OCI-LY1 (cell line): ENCODE measurements at regions not wholly inside any gene's neighbourhood (a gene's known extent, or its start where the extent isn't known, plus 50 kb on each side); places are given as distances from the start of the nearest gene placed in this dataset.

ENCODE experiments used
- H2AFZ ChIP-seq: fragments of 200-600 bp; sonication (generic), shearing (Covaris generic); 2 replicates; pipeline ENCODE4 v1.6.0; 2014; ENCODE audit warnings: antibody characterized with exemption, mild to moderate bottlenecking, low read length
- H3F3A ChIP-seq: fragments of 200-600 bp; sonication (generic), shearing (Covaris generic); 2 replicates; pipeline ENCODE4 v1.6.0; 2014; ENCODE audit warnings: mild to moderate bottlenecking, antibody characterized with exemption, low read length, moderate library complexity; ENCODE audit not compliant: insufficient read depth
- H3K27ac ChIP-seq: fragments of 200-600 bp; sonication (generic); 2 replicates; pipeline ENCODE4 v1.5.1; 2014; ENCODE audit warnings: low read length, mixed run types, mild to moderate bottlenecking, low read depth; ENCODE audit not compliant: poor library complexity, severe bottlenecking
- H3K27me3 ChIP-seq: fragments of 200-600 bp; sonication (generic); 2 replicates; pipeline ENCODE4 v1.6.0; 2014; ENCODE audit warnings: antibody characterized with exemption, mild to moderate bottlenecking, low read length, moderate library complexity; ENCODE audit not compliant: insufficient read depth
- H3K36me3 ChIP-seq: fragments of 200-600 bp; sonication (generic); 2 replicates; pipeline ENCODE4 v1.6.1; 2014; ENCODE audit warnings: mild to moderate bottlenecking, antibody characterized with exemption, low read length, moderate library complexity, mixed read lengths; ENCODE audit not compliant: insufficient read depth
- H3K4me1 ChIP-seq: fragments of 200-600 bp; sonication (generic); 2 replicates; pipeline ENCODE4 v1.5.1; 2014; ENCODE audit warnings: mild to moderate bottlenecking, low read length, moderate library complexity; ENCODE audit not compliant: insufficient read depth, severe bottlenecking
- H3K4me2 ChIP-seq: fragments of 200-600 bp; sonication (generic), shearing (Covaris generic); 2 replicates; pipeline ENCODE4 v1.6.1; 2014; ENCODE audit warnings: low read length
- H3K4me3 ChIP-seq: fragments of 200-600 bp; sonication (generic); 2 replicates; pipeline ENCODE4 v1.5.1; 2014; ENCODE audit warnings: low read length, low read depth, mild to moderate bottlenecking, mixed read lengths; ENCODE audit not compliant: poor library complexity, severe bottlenecking
- H3K79me2 ChIP-seq: fragments of 200-600 bp; shearing (Covaris generic); 2 replicates; pipeline ENCODE4 v1.6.1; 2016; ENCODE audit warnings: mixed run types, low read length, mixed read lengths; ENCODE audit not compliant: insufficient read depth
- H3K9ac ChIP-seq: fragments of 200-600 bp; sonication (generic), shearing (Covaris generic); 2 replicates; pipeline ENCODE4 v1.6.1; 2014; ENCODE audit warnings: mild to moderate bottlenecking, low read length, mixed read lengths
- H3K9me2 ChIP-seq: fragments of 200-600 bp; sonication (generic), shearing (Covaris generic); 2 replicates; pipeline ENCODE4 v1.6.1; 2014; ENCODE audit warnings: low read depth, mild to moderate bottlenecking, low read length, mixed read lengths
- H3K9me3 ChIP-seq: fragments of 200-600 bp; shearing (Covaris generic); 2 replicates; pipeline ENCODE4 v1.6.1; 2014; ENCODE audit warnings: low read length, mixed read lengths
- H4K20me1 ChIP-seq: fragments of 200-600 bp; sonication (generic), shearing (Covaris generic); 2 replicates; pipeline ENCODE4 v1.6.0; 2016; ENCODE audit warnings: mild to moderate bottlenecking, low read length; ENCODE audit not compliant: insufficient read depth
- EZH2 ChIP-seq: fragments of 200-600 bp; sonication (generic), shearing (Covaris generic); IDR thresholded peaks from 2 replicates; pipeline ENCODE4 v1.8.0; 2017; ENCODE audit warnings: borderline replicate concordance, mixed run types, mild to moderate bottlenecking, antibody characterized with exemption, low read length, moderate library complexity, mixed read lengths
- TF ChIP-seq, protein P1 (sequence below): fragments of 200-600 bp; sonication (generic), shearing (Covaris generic); IDR thresholded peaks from 2 replicates; pipeline ENCODE4 v1.5.1; 2017; ENCODE audit warnings: mild to moderate bottlenecking, antibody characterized with exemption, low read length, moderate library complexity, mixed read lengths

DNA sequence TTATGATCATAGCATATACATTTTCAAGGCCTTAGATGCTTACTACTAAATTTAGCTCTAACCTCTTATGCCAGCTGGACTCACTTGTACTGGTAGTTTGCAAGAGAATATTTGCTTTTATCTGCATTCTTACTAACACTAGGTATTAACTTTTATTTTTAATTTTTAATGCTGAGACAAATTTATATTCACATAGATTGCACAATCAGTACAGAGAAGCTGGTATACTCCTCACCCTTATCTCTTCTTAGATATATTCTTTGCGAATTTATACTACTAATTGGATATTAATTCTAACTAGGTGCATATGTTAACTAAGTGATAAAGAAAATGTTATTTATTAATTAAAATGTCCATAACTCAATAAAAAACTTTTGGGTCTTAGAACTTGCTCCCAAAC lies 561.8 kb upstream of the PRMT6 start:
- H3K9me3 ChIP-seq: no peaks in the 10 kb centered on the region
- no peaks in the 10 kb centered on the region for H3K36me3 ChIP-seq
- no peak overlapping the region for H3K4me2 ChIP-seq
- H3K9ac ChIP-seq: no peak overlapping the region
- H3F3A ChIP-seq: no peaks in the 10 kb centered on the region
- H4K20me1 ChIP-seq: no peaks in the 10 kb centered on the region
- H3K27ac ChIP-seq: no peak overlapping the region
- no peaks in the 10 kb centered on the region for H3K9me2 ChIP-seq
- no peaks in the 10 kb centered on the region for H3K4me1 ChIP-seq
- no peaks in the 10 kb centered on the region for H3K27me3 ChIP-seq
- no peak overlapping the region for H3K4me3 ChIP-seq
- no peak for TF ChIP-seq EZH2
- TF ChIP-seq, protein P1, sequence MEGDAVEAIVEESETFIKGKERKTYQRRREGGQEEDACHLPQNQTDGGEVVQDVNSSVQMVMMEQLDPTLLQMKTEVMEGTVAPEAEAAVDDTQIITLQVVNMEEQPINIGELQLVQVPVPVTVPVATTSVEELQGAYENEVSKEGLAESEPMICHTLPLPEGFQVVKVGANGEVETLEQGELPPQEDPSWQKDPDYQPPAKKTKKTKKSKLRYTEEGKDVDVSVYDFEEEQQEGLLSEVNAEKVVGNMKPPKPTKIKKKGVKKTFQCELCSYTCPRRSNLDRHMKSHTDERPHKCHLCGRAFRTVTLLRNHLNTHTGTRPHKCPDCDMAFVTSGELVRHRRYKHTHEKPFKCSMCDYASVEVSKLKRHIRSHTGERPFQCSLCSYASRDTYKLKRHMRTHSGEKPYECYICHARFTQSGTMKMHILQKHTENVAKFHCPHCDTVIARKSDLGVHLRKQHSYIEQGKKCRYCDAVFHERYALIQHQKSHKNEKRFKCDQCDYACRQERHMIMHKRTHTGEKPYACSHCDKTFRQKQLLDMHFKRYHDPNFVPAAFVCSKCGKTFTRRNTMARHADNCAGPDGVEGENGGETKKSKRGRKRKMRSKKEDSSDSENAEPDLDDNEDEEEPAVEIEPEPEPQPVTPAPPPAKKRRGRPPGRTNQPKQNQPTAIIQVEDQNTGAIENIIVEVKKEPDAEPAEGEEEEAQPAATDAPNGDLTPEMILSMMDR: no peak
- H2AFZ ChIP-seq: no peak overlapping the region
- no peaks in the 10 kb centered on the region for H3K79me2 ChIP-seq

DNA sequence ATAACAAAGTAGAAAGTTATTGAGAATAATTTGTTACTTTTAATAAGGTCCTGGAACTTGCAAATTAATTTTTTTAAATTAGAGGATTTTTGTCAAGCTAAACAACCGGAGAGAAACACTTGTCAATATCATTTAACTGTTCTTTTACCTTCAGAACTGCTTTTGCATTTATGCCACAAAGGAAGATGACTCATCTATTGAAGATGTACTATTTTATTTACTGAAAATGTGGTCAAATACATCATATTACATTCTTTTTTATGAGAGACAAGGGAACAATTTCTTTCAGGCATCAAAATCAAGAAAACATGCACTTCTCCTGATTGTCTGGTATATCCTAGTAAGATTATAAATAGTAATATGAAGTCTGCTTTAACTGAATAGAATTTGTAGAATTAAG lies 558.2 kb upstream of the PRMT6 start:
- H3K27me3 ChIP-seq: no peaks in the 10 kb centered on the region
- no peaks in the 10 kb centered on the region for H3K4me1 ChIP-seq
- H3K9me2 ChIP-seq: no peaks in the 10 kb centered on the region
- H3K4me2 ChIP-seq: no peak overlapping the region
- H3K79me2 ChIP-seq: no peaks in the 10 kb centered on the region
- TF ChIP-seq, protein P1: no peak
- TF ChIP-seq EZH2: no peak
- no peak overlapping the region for H3K9ac ChIP-seq
- H4K20me1 ChIP-seq: no peaks in the 10 kb centered on the region
- H3K9me3 ChIP-seq: no peaks in the 10 kb centered on the region
- H2AFZ ChIP-seq: no peak overlapping the region
- H3F3A ChIP-seq: no peaks in the 10 kb centered on the region
- no peak overlapping the region for H3K27ac ChIP-seq
- no peaks in the 10 kb centered on the region for H3K36me3 ChIP-seq
- H3K4me3 ChIP-seq: no peak overlapping the region

DNA sequence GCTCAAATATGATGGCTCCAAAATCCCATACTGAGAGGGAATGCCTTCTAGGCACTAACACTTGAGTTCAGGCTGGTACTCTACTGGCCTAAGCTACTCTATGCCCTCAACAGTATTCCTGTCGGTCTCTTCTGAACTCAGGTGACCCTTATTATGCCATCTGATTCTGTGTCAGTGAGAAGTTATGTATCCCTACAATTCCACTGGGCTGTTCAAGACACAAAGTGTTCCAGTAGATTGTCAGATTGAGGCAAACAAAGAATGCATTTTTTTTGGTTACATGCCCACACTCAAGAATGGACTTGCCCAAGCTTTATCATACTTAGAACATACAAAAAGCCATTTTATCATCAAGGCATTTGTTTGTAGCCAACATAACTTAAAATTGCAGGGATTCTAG lies 553.8 kb upstream of the PRMT6 start:
- Histone ChIP-seq H2AFZ (no peak overlapping the region), H3F3A (no peaks in the 10 kb centered on the region), H3K79me2 (no peaks in the 10 kb centered on the region), H3K27me3 (no peaks in the 10 kb centered on the region), H3K9me2 (no peaks in the 10 kb centered on the region), H3K36me3 (no peaks in the 10 kb centered on the region), H3K4me1 (no peaks in the 10 kb centered on the region), H3K4me2 (no peak overlapping the region), H3K27ac (no peak overlapping the region), H4K20me1 (no peaks in the 10 kb centered on the region), H3K9ac (no peak overlapping the region), H3K4me3 (no peak overlapping the region), H3K9me3 (no peaks in the 10 kb centered on the region)
- no peak for TF ChIP-seq EZH2
- TF ChIP-seq, protein P1: no peak
